PFSK-1 (cell line): ENCODE measurements at regions not wholly inside any gene's neighbourhood (a gene's known extent, or its start where the extent isn't known, plus 50 kb on each side); places are given as distances from the start of the nearest gene placed in this dataset.

Experiments used
- FOXP2 ChIP-seq: optimal IDR thresholded peaks from 2 replicates; pipeline ENCODE3; 2011; ENCODE audit warnings: borderline replicate concordance, control low read depth, inconsistent platforms; ENCODE audit not compliant: insufficient read depth; ENCODE audit errors: extremely low read length, extremely low read depth
- POLR2AphosphoS5 ChIP-seq: IDR thresholded peaks from 2 replicates; pipeline ENCODE4 v1.6.1; 2012; ENCODE audit warnings: low read depth, mild to moderate bottlenecking, control low read depth, low read length, moderate library complexity
- REST ChIP-seq, 2 experiments: IDR thresholded peaks; 2 replicates each; pipeline versions ENCODE4 v1.6.1 to v1.8.0; 2011 to 2012; ENCODE audit warnings: low read depth in 2 of 2, low read length in 2 of 2, control low read depth in 1 of 2, inconsistent platforms in 1 of 2, mild to moderate bottlenecking in 1 of 2, moderate library complexity in 1 of 2; ENCODE audit not compliant: insufficient read depth in 1 of 2
- SIN3A ChIP-seq: IDR thresholded peaks from 2 replicates; pipeline ENCODE4 v1.6.1; 2012; ENCODE audit warnings: mild to moderate bottlenecking, low read length, moderate library complexity, borderline replicate concordance; ENCODE audit not compliant: insufficient read depth
- TAF1 ChIP-seq: IDR thresholded peaks from 2 replicates; pipeline ENCODE4 v1.6.1; 2012; ENCODE audit warnings: low read length, control low read depth, borderline replicate concordance; ENCODE audit not compliant: insufficient read depth

- TF ChIP-seq TAF1 (no peak), POLR2AphosphoS5 (no peak), REST (IDR thresholded peaks at IDR 0.05; ENCODE audit: insufficient read depth in 1 of 2, low read depth in 2 of 2, low read length in 2 of 2) (no peak), FOXP2 (no peak), SIN3A (no peak)
These were observed 111.3 kb upstream of the RAB6C start for GRCh38 chr2:129868151-129868550.

DNA sequence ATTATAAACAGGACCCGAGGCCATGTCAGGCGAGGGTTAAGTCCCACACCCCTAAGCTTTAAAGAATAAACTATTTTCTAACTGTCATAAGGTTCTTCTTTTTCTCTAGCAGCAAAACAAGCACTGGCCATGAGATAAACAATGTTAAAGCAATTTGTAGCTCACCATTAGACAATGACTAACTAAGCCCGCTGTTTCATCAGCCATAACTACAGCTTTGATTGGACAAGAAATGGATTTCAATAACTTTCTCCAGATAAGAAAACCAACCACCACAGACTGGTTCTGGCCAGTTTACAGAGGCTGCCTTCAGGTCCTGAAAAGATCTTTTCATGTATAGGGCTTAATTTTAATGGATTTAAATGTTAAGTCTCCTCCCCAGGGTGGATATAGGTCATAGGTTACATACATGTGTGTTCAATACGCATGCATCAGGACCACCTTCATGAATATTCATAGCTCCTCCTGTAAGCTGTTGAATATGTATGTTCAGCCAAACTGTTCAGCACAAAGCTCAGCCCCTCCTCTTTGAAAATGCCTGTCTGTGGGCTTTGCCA is 108.7 kb upstream of the RAB6C start:
- TF ChIP-seq FOXP2 (no peak), TAF1 (no peak), SIN3A (no peak)

GRCh38 chr2:129872446-129872845 is 107.0 kb upstream of the RAB6C start:
- TF ChIP-seq REST (IDR thresholded peaks at IDR 0.05; ENCODE audit: insufficient read depth in 1 of 2, low read depth in 2 of 2, low read length in 2 of 2) (no peak), POLR2AphosphoS5 (no peak), TAF1 (no peak), FOXP2 (no peak), SIN3A (no peak)

DNA sequence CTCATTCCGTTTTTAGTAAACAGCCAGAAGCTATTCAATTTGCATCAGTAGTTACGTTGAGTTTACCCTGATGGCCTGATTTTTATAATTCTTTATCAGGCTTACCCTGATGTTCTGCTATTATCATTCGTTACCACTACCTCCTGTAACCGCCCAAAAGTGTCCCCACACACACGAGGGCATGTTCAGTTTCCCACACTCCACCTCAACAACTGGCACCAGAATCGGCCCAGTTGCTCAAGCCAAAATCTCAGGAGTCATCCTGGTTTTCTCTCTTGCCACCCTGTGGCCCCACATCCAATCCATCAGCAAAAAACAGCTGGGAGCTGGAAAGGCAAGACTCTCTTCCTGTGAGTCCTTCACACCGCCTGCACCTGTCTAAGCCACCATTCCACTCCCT is 102.9 kb upstream of the RAB6C start:
- TF ChIP-seq TAF1 (no peak), POLR2AphosphoS5 (no peak), FOXP2 (no peak), SIN3A (no peak), REST (IDR thresholded peaks at IDR 0.05; ENCODE audit: insufficient read depth in 1 of 2, low read depth in 2 of 2, low read length in 2 of 2) (no peak)

DNA sequence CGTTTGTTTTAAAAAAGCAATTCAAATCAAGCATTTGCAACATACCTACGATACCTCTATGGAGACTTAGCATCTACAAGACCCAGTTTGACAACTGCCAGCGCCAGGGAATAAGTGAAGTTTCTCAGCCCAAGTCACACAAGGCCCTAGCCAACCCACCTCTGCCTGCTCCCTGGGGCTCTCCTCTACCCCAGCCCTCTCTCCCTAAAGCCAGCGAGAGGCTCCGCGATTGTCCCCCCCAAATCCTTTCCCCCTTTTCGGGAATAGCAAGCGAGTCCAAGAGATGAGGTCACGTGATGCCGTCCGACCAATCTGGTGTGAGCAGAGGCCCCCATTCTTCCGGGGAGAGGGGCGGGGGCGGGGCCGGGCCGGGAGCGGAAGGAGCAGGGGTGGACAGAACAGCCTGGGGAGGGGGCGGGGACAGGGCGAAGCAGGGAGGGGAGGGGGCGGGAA is 102.2 kb upstream of the RAB6C start:
- TF ChIP-seq POLR2AphosphoS5, result no peak
- no peak for TF ChIP-seq FOXP2
- no peak for TF ChIP-seq TAF1
- TF ChIP-seq REST (IDR thresholded peaks at IDR 0.05; ENCODE audit: insufficient read depth in 1 of 2, low read depth in 2 of 2, low read length in 2 of 2), result no peak
- no peak for TF ChIP-seq SIN3A
